ENCODE measurements at regions not wholly inside any gene's neighbourhood (a gene's known extent, or its start where the extent isn't known, plus 50 kb on each side); places are given as distances from the start of the nearest gene placed in this dataset.

DNA sequence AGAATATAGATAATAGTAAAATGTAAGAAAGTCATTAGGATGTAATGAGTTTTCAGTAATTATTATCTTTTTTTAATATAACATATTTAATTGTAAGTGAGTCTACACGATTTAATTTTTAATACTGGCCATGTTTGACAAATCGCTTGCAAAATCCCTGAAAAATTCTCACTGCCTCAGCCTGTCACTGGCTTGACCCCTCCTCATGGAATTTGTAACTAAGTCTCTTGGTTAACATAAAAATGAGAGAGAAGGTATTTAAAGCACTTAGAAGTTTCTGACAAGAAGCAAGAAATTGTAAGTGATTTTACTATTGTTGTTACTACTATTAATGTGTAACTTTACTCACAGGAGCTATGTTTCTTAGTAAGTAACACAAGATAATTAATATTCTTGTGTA lies 237.9 kb upstream of the GK2 start:
- TF ChIP-seq CTCF (IDR thresholded peaks at IDR 0.05): no peak
- no peak for TF ChIP-seq ZNF232 (CRISPR knock-in tag; IDR thresholded peaks at IDR 0.05)
- TF ChIP-seq ZBTB43 (CRISPR knock-in tag; IDR thresholded peaks at IDR 0.05): no peak
- TF ChIP-seq GABPB1 (CRISPR knock-in tag; IDR thresholded peaks at IDR 0.05): no peak
